ENCODE measurements at regions not wholly inside any gene's neighbourhood (a gene's known extent, or its start where the extent isn't known, plus 50 kb on each side); places are given as distances from the start of the nearest gene placed in this dataset.

DNA sequence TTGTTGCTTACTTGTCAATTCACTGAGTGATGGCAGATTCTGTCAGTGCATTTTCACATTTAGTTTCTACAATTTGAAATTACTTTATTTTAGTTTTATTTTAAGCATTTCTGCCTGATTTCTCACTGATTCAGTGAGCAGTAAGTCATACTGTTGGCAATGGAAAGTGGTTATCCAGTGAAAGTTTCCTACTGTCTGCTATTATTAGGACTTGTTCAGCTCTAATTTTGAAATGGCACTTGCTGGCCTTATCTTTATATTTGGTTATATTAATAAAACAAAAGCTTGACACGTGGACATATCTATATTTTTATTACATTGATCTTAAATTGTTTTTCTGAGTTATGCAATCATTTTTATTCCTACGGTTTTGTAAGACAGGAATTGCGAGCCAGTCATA lies 871.8 kb upstream of the SLC35B3 start:
- TF ChIP-seq GATA4 (IDR thresholded peaks at IDR 0.05; ENCODE audit: borderline replicate concordance, low read depth) (no peak), ZFP41 (CRISPR knock-in tag; IDR thresholded peaks at IDR 0.05; ENCODE audit: borderline replicate concordance) (no peak), JUN (CRISPR knock-in tag; IDR thresholded peaks at IDR 0.05) (no peak), ZNF780A (CRISPR knock-in tag; IDR thresholded peaks at IDR 0.05) (no peak), MAFF (IDR thresholded peaks at IDR 0.05; ENCODE audit: low read depth, low read length) (no peak), KAT7 (CRISPR knock-in tag; IDR thresholded peaks at IDR 0.05; ENCODE audit: borderline replicate concordance) (no peak), ZNF703 (CRISPR knock-in tag; IDR thresholded peaks at IDR 0.05; ENCODE audit: borderline replicate concordance) (no peak), TBL1XR1 (IDR thresholded peaks at IDR 0.05; ENCODE audit: borderline replicate concordance, low read length, partially characterized antibody) (no peak), MAZ (IDR thresholded peaks at IDR 0.05; ENCODE audit: borderline replicate concordance, low read depth, low read length) (no peak), MAZ (CRISPR knock-in tag; IDR thresholded peaks at IDR 0.05; ENCODE audit: low read depth) (no peak), ZBTB20 (CRISPR knock-in tag; IDR thresholded peaks at IDR 0.05; ENCODE audit: borderline replicate concordance, low read depth) (no peak), ZNF282 (IDR thresholded peaks at IDR 0.05; ENCODE audit: partially characterized antibody) (no peak), RFXAP (CRISPR knock-in tag; IDR thresholded peaks at IDR 0.05; ENCODE audit: borderline replicate concordance) (no peak)
- TF ChIP-seq, protein P1, sequence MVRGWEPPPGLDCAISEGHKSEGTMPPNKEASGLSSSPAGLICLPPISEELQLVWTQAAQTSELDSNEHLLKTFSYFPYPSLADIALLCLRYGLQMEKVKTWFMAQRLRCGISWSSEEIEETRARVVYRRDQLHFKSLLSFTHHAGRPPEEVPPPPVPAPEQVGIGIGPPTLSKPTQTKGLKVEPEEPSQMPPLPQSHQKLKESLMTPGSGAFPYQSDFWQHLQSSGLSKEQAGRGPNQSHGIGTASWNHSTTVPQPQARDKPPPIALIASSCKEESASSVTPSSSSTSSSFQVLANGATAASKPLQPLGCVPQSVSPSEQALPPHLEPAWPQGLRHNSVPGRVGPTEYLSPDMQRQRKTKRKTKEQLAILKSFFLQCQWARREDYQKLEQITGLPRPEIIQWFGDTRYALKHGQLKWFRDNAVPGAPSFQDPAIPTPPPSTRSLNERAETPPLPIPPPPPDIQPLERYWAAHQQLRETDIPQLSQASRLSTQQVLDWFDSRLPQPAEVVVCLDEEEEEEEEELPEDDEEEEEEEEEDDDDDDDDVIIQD (CRISPR knock-in tag; IDR thresholded peaks at IDR 0.05; ENCODE audit: low read depth), result no peak
- TF ChIP-seq, protein P2, sequence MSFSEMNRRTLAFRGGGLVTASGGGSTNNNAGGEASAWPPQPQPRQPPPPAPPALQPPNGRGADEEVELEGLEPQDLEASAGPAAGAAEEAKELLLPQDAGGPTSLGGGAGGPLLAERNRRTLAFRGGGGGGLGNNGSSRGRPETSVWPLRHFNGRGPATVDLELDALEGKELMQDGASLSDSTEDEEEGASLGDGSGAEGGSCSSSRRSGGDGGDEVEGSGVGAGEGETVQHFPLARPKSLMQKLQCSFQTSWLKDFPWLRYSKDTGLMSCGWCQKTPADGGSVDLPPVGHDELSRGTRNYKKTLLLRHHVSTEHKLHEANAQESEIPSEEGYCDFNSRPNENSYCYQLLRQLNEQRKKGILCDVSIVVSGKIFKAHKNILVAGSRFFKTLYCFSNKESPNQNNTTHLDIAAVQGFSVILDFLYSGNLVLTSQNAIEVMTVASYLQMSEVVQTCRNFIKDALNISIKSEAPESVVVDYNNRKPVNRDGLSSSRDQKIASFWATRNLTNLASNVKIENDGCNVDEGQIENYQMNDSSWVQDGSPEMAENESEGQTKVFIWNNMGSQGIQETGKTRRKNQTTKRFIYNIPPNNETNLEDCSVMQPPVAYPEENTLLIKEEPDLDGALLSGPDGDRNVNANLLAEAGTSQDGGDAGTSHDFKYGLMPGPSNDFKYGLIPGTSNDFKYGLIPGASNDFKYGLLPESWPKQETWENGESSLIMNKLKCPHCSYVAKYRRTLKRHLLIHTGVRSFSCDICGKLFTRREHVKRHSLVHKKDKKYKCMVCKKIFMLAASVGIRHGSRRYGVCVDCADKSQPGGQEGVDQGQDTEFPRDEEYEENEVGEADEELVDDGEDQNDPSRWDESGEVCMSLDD (CRISPR knock-in tag; IDR thresholded peaks at IDR 0.05; ENCODE audit: borderline replicate concordance), result no peak
- Histone ChIP-seq H4K20me1 (ENCODE audit: insufficient read depth, low read length) (no peaks in the 10 kb centered on the region), H2AFZ (ENCODE audit: low read length) (no peak overlapping the region), H3K27ac (ENCODE audit: extremely low read length, insufficient read depth, low read length) (no peak overlapping the region), H3K9me3 (ENCODE audit: low read length) (peaks cover 7% of the 10 kb centered on the region; the same call in 1 of the 2 replicates), H3K27me3 (ENCODE audit: control insufficient read depth in 1 of 2, insufficient read depth in 2 of 2, low read length in 2 of 2) (no peaks in the 10 kb centered on the region; a peak in 1 of 5 replicates), H3K4me1 (ENCODE audit: insufficient read depth, low read length) (no peaks in the 10 kb centered on the region), H3K9ac (ENCODE audit: insufficient read depth, low read depth, low read length) (no peak overlapping the region), H3K4me2 (ENCODE audit: low read depth, low read length) (no peak overlapping the region), H3K79me2 (ENCODE audit: insufficient read depth, low read length) (no peaks in the 10 kb centered on the region), H3K36me3 (replicated peaks in 1 of 2; ENCODE audit: control insufficient read depth in 1 of 2, insufficient read depth in 2 of 2, low read length in 2 of 2) (no peaks in the 10 kb centered on the region), H3K4me3 (replicated peaks in 1 of 3; ENCODE audit: insufficient read depth in 1 of 3, low read depth in 2 of 3, low read length in 3 of 3) (no peak overlapping the region)
- ChIA-PET CTCF (ENCODE audit: low intra/inter-chr PET ratio, low total read pairs) (no interaction called here), POLR2A (no interaction called here)
- intact Hi-C loops (cut with micrococcal nuclease; ENCODE audit: unreplicated experiment), result no loop called here
- ATAC-seq, result no peak
- BruUV-seq (replicated peaks), result no TSS peak
- WGBS (ENCODE audit: low lambda C conversion rate), result 17% methylated on average over 3 of the region's 3 CpGs
- in situ Hi-C loops (cut with HindIII; ENCODE audit: extremely low pct_ligation_motif_present, low pct_unique_long_range_greater_than_20kb), result no loop called here
- FAIRE-seq, result no peak
- DNase-seq (ENCODE audit: low spot score), result no peak

Data from HepG2 (cell line).